Esophagus squamous epithelium (tissue), 5 donors: ENCODE measurements at regions not wholly inside any gene's neighbourhood (a gene's known extent, or its start where the extent isn't known, plus 50 kb on each side); places are given as distances from the start of the nearest gene placed in this dataset.

Experiments
- DNase-seq: peaks from one replicate; lab custom pipeline; 2025; lab: John Stamatoyannopoulos, UW
- H3K27ac ChIP-seq, 4 donors: fragments of 200-600 bp; sonication (generic); one replicate each; pipeline ENCODE4 v1.5.1; 2016 to 2019; ENCODE audit warnings: mild to moderate bottlenecking in 1 of 4
- H3K27me3 ChIP-seq, 4 donors: fragments of 200-600 bp; sonication (generic); 1 replicate in 3 of 4; 2 replicates in 1 of 4; pipeline versions ENCODE4 v1.5.1 to v1.6.0; 2017 to 2021; ENCODE audit warnings: antibody characterized with exemption in 1 of 4
- H3K36me3 ChIP-seq, 3 donors: fragments of 200-600 bp; sonication (generic); one replicate each; pipeline ENCODE4 v1.5.1; 2016 to 2019
- H3K4me1 ChIP-seq, 3 donors: fragments of 200-600 bp; sonication (generic); one replicate each; pipeline ENCODE4 v1.5.1; 2017 to 2019
- H3K4me3 ChIP-seq, 4 donors: fragments of 200-600 bp; sonication (generic); 1 replicate in 3 of 4; 2 replicates in 1 of 4; pipeline ENCODE4 v1.5.1; 2016 to 2019; ENCODE audit warnings: mild to moderate bottlenecking in 2 of 4, moderate library complexity in 1 of 4
- H3K9me3 ChIP-seq, 3 donors: fragments of 200-600 bp; sonication (generic); one replicate each; pipeline ENCODE4 v1.5.1; 2016 to 2019
- POLR2A ChIP-seq, 4 donors: fragments of 450-650 bp; IDR thresholded peaks; one replicate each; pipeline ENCODE4 v1.6.1; 2017; ENCODE audit warnings: antibody characterized with exemption in 4 of 4, mild to moderate bottlenecking in 4 of 4, moderate library complexity in 3 of 4
- WGBS, 2 donors: methylation state at CpG; one replicate each; pipeline ENCODE4 v1.1.5; 2018; 5-methylcytosine and 5-hydroxymethylcytosine counted together
- intact Hi-C: fragments of 100-400 bp; cut with DNase I; formaldehyde crosslinking; loops from one replicate; pipeline ENCODE4 v1.15.0; 2022
- TF ChIP-seq, protein P1 (sequence below), 6 experiments: fragments of 450-650 bp in 4 of 6; fragments of 200-600 bp in 2 of 6; sonication (generic) in 2 of 6; IDR thresholded peaks; one replicate each; pipeline ENCODE4 v1.5.1; 2016 to 2019; ENCODE audit warnings: antibody characterized with exemption in 6 of 6, mild to moderate bottlenecking in 4 of 6, moderate library complexity in 4 of 6
- donor health status: DM: yes; HTN: yes; CAD: no.

GRCh38 chr12:41737423-41737822 lies 407.3 kb downstream of the GXYLT1 start:
- Histone ChIP-seq H3K27me3 (no peaks in the 10 kb centered on the region), H3K4me3 (no peak overlapping the region), H3K4me1 (no peaks in the 10 kb centered on the region), H3K36me3 (no peaks in the 10 kb centered on the region), H3K27ac (no peak overlapping the region), H3K9me3 (no peaks in the 10 kb centered on the region)
- intact Hi-C loops, result no loop called here
- TF ChIP-seq POLR2A (IDR thresholded peaks at IDR 0.05), result no peak
- TF ChIP-seq, protein P1, sequence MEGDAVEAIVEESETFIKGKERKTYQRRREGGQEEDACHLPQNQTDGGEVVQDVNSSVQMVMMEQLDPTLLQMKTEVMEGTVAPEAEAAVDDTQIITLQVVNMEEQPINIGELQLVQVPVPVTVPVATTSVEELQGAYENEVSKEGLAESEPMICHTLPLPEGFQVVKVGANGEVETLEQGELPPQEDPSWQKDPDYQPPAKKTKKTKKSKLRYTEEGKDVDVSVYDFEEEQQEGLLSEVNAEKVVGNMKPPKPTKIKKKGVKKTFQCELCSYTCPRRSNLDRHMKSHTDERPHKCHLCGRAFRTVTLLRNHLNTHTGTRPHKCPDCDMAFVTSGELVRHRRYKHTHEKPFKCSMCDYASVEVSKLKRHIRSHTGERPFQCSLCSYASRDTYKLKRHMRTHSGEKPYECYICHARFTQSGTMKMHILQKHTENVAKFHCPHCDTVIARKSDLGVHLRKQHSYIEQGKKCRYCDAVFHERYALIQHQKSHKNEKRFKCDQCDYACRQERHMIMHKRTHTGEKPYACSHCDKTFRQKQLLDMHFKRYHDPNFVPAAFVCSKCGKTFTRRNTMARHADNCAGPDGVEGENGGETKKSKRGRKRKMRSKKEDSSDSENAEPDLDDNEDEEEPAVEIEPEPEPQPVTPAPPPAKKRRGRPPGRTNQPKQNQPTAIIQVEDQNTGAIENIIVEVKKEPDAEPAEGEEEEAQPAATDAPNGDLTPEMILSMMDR (IDR thresholded peaks at IDR 0.05), result no peak
- 62 to 67% methylated on average over 3 of the region's 3 CpGs for WGBS, 2 donors
- DNase-seq, result no peak

GRCh38 chr12:41736436-41736835 lies 408.2 kb downstream of the GXYLT1 start:
- intact Hi-C loops, result no loop called here
- TF ChIP-seq, protein P1 (IDR thresholded peaks at IDR 0.05), result no peak
- no peak for TF ChIP-seq POLR2A (IDR thresholded peaks at IDR 0.05)
- Histone ChIP-seq H3K27ac (no peak overlapping the region), H3K36me3 (no peaks in the 10 kb centered on the region), H3K27me3 (no peaks in the 10 kb centered on the region), H3K9me3 (no peaks in the 10 kb centered on the region), H3K4me1 (no peaks in the 10 kb centered on the region), H3K4me3 (no peak overlapping the region)
- 59 to 77% methylated on average over 1 of the region's 1 CpG for whole genome bisulfite sequencing, 2 donors
- no peak for DNase-seq

DNA sequence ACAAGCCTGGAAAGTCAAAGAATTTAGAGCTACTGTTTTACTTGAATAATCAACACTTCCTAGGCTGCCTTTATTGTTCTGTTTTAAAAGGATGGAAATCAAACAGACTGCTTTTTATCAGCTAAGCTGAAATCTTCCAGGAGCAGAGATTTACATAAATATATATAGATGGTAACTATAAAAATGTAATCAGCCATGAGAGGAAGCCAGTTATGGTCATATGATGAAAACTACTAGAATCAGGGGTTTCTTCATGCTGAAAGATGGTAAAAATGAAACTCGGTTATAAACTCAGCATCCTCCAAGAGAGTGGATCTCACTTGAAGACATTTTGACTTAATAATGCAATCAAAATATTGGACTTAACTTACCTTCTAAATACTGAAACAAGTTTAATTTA lies 413.0 kb downstream of the GXYLT1 start:
- TF ChIP-seq POLR2A (IDR thresholded peaks at IDR 0.05), result no peak
- TF ChIP-seq, protein P1 (IDR thresholded peaks at IDR 0.05), result no peak
- H3K9me3 ChIP-seq, result no peaks in the 10 kb centered on the region
- no peaks in the 10 kb centered on the region for H3K27me3 ChIP-seq
- H3K27ac ChIP-seq, result no peak overlapping the region
- H3K4me3 ChIP-seq, result no peak overlapping the region
- no peaks in the 10 kb centered on the region for H3K36me3 ChIP-seq
- WGBS, 2 donors, result 71 to 84% methylated on average over 1 of the region's 1 CpG
- no peaks in the 10 kb centered on the region for H3K4me1 ChIP-seq
- DNase-seq, result no peak
- intact Hi-C loops, result no loop called here

GRCh38 chr12:41731061-41731460 lies 413.6 kb downstream of the GXYLT1 start:
- no peak overlapping the region for H3K4me3 ChIP-seq
- no peaks in the 10 kb centered on the region for H3K36me3 ChIP-seq
- no peaks in the 10 kb centered on the region for H3K27me3 ChIP-seq
- H3K9me3 ChIP-seq, result no peaks in the 10 kb centered on the region
- no peak for DNase-seq
- intact Hi-C loops, result no loop called here
- 72 to 89% methylated on average over 2 of the region's 2 CpGs for WGBS, 2 donors
- TF ChIP-seq, protein P1 (IDR thresholded peaks at IDR 0.05), result no peak
- TF ChIP-seq POLR2A (IDR thresholded peaks at IDR 0.05), result no peak
- H3K27ac ChIP-seq, result no peak overlapping the region
- H3K4me1 ChIP-seq, result no peaks in the 10 kb centered on the region

DNA sequence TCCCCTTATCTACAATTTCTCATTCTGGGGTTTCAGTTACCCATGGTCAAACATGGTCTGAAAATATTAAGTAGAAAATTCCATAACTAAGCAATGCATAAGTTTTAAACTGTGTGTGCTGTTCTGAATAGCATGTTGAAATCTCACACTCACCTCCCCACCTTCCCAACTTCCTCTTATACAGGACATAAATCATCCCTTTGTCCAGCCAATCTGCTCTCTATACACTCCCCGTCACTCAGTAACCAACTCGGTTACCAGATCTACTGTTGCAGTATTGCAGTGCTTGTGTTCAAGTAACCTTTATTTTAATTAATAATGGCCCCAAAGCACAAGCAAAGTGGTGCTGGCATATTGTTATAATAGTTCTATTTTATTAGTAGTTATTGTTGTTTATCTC lies 420.5 kb downstream of the GXYLT1 start:
- H3K4me3 ChIP-seq, result no peak overlapping the region
- no peak for DNase-seq
- WGBS, 2 donors, result 26 to 51% methylated on average over 2 of the region's 2 CpGs
- no peaks in the 10 kb centered on the region for H3K4me1 ChIP-seq
- TF ChIP-seq, protein P1 (IDR thresholded peaks at IDR 0.05), result no peak
- TF ChIP-seq POLR2A (IDR thresholded peaks at IDR 0.05), result no peak
- no peaks in the 10 kb centered on the region for H3K36me3 ChIP-seq
- no peak overlapping the region for H3K27ac ChIP-seq
- H3K27me3 ChIP-seq, result no peaks in the 10 kb centered on the region
- H3K9me3 ChIP-seq, result no peaks in the 10 kb centered on the region
- intact Hi-C loops, result no loop called here
